NCI-H1436 (cell line): ENCODE measurements at regions not wholly inside any gene's neighbourhood (a gene's known extent, or its start where the extent isn't known, plus 50 kb on each side); places are given as distances from the start of the nearest gene placed in this dataset.

Source experiments
- DNase-seq: peaks from one replicate; lab custom pipeline; 2025; lab: John Stamatoyannopoulos, UW

GRCh38 chr17:77771587-77771986 lies 186.9 kb upstream of the TNRC6C start:
- no peak for DNase-seq

GRCh38 chr17:77771998-77772397 lies 186.5 kb upstream of the TNRC6C start:
- no peak for DNase-seq

GRCh38 chr17:77772461-77772897 lies 186.0 kb upstream of the TNRC6C start:
- peak; percentile 74 for DNase-seq

GRCh38 chr17:77772899-77773358 lies 185.6 kb upstream of the TNRC6C start:
- no peak for DNase-seq

- no peak for DNase-seq
These were observed 184.3 kb upstream of the TNRC6C start for GRCh38 chr17:77774182-77774581.

GRCh38 chr17:77778636-77779489 lies 179.6 kb upstream of the TNRC6C start:
- DNase-seq, result peak; percentile 82

GRCh38 chr17:77779711-77780539 lies 178.6 kb upstream of the TNRC6C start:
- no peak for DNase-seq

GRCh38 chr17:77781536-77781935 lies 177.0 kb upstream of the TNRC6C start:
- no peak for DNase-seq

GRCh38 chr17:77782201-77782600 lies 176.3 kb upstream of the TNRC6C start:
- DNase-seq, result peak; percentile 62

- DNase-seq, result no peak
These were observed 175.9 kb upstream of the TNRC6C start for GRCh38 chr17:77782611-77783010.

GRCh38 chr17:77783991-77784820 lies 174.3 kb upstream of the TNRC6C start:
- no peak for DNase-seq

GRCh38 chr17:77785312-77785905 lies 173.1 kb upstream of the TNRC6C start:
- no peak for DNase-seq

- DNase-seq, result no peak
These were observed 172.4 kb upstream of the TNRC6C start for GRCh38 chr17:77786090-77786489.

- DNase-seq, result peak; percentile 47
These were observed 171.6 kb upstream of the TNRC6C start for GRCh38 chr17:77786740-77787505.

GRCh38 chr17:77790143-77790829 lies 168.2 kb upstream of the TNRC6C start:
- DNase-seq, result no peak

GRCh38 chr17:77792626-77793025 lies 165.9 kb upstream of the TNRC6C start:
- DNase-seq, result no peak

- no peak for DNase-seq
These were observed 165.1 kb upstream of the TNRC6C start for GRCh38 chr17:77793146-77793970.

GRCh38 chr17:77793971-77794235 lies 164.6 kb upstream of the TNRC6C start:
- no peak for DNase-seq

GRCh38 chr17:77794846-77795245 lies 163.7 kb upstream of the TNRC6C start:
- no peak for DNase-seq

- DNase-seq, result no peak
These were observed 162.8 kb upstream of the TNRC6C start for GRCh38 chr17:77795685-77796084.
